ENCODE measurements at regions not wholly inside any gene's neighbourhood (a gene's known extent, or its start where the extent isn't known, plus 50 kb on each side); places are given as distances from the start of the nearest gene placed in this dataset.

DNA sequence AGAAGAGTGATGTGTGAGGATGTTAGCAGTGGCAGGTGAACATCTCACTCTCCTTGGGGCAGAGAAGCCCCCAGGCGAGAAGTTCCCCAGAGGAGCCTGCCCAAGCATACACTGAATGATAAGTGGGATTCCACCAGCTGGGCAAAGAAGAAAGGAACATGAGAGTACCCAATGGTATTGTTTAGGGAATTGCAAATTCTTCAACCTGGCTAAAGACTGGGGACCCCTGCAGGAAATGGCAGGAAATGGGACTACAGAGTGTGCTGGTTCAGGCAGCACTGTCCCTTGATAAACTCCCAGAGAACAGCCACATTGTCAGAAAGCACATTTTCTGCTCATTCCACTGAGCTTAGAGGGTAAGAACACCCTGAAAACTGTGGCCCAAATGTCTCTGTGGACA, 121.3 kb downstream of the RPS29 start:
- no peak for DNase-seq (ENCODE audit: low spot score)

DNA sequence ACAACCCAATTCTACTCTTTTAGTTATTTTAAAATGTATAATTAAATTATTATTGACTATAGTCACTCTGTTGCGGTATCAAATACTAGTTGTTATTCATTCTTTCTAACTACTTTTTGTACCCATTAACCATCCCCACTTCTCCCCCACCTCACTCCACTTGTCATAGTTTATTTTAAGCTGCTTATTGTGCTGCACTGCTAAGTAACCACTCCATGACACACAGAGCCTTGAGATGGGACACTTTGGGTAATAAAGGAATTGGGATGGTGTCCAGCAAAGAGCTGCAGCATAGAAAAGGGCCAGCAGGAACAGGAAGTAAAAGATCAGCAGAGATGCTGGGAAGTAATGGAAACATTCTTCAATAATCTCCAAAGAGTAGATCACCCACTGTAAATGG, 123.0 kb downstream of the RPS29 start:
- DNase-seq (ENCODE audit: low spot score) = no peak

DNA sequence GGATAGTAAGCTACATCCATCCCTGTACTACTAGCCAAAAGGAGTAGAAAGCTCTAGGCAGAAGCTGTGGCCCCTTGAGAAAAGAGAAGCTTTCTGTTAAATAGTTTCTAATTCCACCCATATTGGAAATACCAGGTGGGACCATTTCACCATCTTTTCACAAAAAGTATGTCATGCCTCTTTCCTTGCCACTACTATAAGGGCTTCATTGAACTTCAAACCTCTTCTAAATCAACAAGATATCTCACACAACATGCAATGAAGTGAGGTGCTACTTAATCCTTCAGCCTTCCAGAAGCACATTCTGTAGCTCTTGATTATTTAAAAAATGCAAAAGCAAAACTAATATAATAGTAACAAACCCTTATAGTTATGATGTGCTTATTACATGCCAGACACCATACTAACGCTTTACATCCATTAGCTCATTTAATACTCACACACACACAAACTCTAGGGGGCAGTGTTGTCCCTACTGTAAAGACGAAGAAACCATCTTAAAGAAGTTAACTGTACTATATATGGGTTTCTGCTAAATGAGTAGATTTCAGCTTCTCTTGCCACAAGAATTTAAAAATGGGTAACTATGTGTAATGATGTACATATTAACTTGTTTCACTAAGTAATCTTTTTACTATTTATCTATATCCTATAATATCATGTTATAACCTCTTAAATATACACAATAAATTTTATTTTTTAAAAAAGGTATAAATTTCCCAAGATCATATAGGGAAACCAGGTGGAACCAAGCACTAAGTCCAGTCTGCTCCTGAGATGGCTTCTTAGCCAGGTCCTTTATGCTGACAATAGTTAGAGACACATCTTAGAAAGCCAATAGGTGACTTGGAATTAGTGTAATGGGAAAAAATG, 124.4 kb downstream of the RPS29 start:
- DNase-seq (ENCODE audit: low spot score) = peak; percentile 65

DNA sequence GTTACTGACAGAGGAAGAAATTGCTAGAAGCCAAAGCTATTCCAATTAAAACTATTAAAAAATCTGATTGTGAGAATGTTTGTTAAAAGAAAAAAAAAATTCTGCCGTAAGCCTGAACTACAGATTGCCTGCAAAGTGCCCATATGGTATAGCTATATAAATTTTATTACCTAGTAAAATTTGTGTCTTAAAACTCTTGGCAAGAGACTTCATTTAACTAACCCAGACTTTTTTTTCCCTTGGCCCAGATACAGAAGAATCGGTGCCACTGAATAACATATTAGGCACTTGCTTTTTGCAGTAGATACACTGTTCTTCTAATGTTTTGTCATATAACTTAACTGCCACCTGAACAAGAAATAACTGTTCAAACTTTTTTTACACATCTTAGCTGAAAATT, 125.5 kb downstream of the RPS29 start:
- DNase-seq (ENCODE audit: low spot score) = no peak

DNA sequence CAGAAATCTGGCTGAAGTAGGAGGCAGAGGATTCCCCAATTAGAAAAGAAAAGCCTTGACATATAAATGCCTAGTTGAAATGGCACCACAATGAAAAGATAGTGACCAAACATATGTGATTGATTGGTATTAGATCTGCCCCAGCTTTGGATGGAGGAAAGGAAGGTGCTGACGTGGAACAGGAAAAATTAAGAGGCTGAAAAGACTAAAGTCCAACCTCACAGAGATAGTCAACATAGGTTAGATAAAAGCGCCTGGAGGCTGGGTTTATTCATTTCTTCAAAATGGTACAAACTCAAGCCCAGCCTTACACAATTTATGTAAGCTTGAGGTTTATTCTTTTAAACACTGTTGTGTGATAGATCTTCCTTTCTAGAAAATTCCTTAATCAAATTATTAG, 129.6 kb downstream of the RPS29 start:
- no peak for DNase-seq (ENCODE audit: low spot score)

DNA sequence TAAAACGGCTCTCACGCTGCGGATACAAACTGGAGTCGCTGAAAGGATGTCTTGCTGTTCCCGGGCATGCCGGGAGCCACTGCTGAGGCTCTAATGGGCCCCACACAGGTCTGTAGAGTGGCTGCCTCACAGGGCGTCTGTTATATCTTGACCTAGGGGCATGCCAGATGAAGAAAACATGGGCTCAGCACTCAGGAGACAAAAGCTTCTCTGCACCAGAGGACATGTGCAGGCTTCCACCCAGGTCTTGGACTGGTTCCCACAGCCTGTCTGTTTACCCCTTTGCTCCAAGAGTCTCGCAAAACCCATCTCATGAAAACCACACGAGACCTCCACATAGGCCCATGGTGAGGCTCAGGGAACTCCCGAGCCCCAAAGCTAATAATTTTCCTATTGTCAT, 134.2 kb downstream of the RPS29 start:
- no peak for DNase-seq (ENCODE audit: low spot score)

DNA sequence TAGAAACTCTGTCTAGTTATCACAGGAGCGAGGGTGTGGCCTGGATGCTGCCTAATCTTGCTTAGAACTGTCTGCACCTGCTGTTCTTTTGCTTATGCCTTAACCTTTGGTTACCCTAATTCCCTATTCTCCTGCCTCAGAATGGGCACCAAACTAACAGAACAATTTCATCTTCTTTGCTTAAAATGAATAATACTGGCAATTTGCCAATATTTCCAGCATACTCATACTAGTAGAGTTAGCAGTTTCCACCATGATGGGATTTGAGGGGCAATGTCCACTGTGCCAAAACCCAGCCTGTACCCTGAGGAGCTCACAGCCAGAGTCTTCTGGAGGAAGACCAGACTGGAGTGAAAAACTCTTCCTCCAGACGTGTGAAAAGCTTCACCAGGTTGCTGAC, 136.4 kb downstream of the RPS29 start:
- no peak for DNase-seq (ENCODE audit: low spot score)

DNA sequence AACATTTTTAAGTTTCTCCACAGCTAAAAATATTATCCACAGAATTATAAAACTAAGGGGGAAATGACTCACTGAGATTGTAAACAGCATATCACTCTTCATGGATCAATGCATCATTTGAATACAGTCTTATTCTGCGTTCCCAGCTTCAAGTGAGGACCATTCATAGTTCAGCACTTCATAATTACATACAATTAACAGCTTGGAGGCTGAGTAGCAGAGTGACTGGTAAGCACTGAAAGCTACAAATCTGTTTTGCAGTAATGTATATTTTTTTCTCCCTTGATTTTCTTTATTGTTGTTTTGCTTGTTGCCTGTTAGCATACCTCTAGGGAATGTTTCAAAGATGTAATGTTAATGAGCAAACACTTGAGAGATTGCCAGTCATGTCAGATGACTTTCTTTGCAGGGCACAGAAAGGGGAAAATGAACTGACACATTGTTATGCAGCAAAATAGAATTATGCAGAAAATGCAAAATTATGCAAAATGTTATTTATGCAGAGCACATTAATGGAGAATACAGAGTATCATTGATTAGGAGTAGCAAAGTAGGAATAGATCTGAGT, 138.6 kb downstream of the RPS29 start:
- DNase-seq (ENCODE audit: low spot score) = no peak

DNA sequence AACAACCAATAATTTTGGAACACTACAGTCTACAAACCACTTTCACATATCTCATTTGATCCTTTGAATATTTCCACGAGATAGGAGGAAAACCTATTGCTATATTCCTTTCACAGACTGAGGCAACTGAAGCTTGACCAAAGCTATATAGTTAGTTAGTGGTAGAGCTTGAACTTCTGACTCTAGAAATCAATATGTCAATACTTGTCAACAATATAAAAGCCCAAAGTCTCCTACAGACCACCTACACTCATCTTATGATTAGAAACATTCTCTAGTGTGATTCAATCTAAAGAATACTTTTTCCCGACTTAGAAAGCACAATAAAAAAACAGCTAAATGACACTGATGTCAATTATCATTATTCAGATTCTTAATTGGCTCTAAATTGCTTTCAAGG, 139.4 kb downstream of the RPS29 start:
- no peak for DNase-seq (ENCODE audit: low spot score)

DNA sequence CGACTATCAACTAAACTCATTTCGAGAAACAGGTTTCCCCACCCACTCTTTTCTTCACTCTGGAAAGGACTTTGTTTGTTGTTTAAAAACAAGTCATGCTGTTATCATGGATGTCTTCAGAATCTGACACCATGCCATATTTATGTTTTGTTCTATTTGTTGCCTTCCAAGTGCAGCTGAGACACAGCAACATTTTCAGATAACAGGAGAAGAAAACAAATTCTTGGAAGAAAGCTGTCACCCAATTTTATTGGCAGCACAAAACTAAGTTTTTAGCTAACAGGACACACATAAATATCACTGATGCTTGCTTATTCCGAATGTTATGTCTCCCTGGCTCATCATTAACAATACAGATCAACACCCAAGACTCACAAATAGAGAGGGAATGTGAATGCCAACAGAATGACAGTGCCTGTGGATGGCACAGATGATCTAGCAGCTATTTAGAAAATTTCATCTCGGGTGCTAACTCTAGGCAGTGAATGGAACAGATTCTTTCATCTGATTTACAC, 147.9 kb downstream of the RPS29 start:
- DNase-seq (ENCODE audit: low spot score) = no peak

DNA sequence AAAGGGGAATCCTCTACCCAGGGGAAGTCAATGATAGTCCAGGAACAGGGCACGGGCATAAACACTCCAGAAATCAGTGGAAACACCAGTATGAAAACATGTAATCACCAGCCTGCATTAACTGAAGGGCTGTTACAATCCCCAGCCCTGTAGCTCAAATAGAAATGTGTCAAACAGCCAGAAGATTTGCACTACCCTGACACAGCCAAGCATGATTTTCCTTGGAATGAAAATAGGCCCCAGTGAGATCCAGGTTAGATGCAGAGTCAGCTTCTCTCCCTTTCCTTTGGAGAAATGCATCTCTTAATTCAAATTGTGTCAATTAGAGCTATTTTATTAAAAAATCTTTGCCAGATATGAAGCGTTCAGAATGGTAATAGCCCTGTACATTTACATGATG, 158.1 kb downstream of the RPS29 start:
- no peak for DNase-seq (ENCODE audit: low spot score)

DNA sequence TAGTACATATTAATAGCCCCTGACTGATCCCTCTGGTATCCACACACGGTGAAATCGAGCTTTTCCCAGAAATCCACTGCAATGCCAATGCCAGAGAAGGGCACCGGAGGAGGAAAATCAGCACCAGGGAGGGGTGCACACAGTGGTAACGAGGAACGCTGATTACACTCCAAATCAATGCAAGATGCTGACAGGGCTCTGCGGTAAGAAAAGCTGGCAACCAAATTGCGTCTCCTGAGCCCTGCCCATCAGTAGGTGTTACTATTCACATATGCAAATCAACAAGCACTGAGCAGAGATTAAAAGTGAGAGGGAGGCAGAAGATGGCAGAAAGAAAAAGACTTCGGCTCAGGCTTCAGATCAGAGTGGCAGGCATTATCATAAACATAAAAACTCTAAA, 159.1 kb downstream of the RPS29 start:
- no peak for DNase-seq (ENCODE audit: low spot score)

DNA sequence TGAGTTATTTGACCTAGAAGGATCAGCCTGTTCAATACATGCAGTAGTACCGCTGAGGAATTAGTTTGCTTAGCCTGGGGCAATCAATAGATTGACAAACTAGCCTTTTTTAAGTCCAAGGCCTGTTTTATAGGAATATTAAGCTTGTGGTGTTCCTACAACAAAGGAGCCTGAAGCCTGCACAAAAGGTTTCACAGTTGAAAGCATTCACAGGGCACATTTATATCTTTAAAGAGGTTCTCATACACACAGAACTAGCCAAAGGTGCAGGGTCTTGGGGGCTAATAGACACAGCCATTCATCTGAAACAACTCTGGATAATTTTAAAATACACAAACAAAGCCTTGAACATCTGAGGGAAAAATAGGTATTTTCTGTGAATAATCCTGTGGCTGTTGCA, 160.3 kb downstream of the RPS29 start:
- DNase-seq (ENCODE audit: low spot score) = no peak

DNA sequence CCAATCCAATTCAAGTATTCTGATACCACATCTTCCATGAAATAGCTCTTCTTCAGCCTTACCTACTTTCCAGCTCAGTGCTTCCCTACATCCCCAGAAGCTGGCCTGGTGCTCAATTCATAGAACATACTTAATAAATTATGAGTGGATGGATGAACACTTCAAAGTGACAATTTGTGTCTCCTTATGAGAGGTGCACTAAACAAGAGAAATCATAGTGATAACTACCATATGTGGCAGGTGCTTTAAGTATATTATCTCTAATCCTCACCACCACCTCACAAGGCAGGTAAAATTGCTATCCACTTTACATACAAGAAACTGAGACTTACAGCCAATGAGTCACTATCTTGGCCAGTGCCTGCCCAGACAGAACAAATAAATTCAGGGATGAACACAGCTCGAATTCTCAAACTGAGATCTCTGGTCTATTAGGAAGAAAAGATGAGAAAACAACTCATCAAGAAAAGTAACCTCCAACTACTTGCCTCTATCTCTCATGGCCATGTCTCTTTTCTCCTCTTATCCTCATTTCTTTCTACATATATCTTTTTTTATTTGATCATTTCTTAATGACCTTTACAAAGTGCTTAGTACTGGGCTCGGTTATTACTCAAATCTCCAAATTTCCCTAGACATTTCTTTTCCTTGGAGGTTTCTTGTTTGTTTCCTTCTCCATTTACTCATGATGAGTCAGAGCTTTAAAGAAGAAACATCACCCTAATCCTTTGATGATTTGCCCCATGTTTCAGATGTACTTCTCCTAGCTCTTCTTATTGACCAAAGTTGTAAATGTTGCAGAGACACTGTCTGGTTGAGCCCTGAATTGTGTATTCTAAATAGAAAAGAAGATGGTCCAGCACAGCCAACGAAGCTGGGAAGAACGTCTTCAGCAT, 161.5 kb downstream of the RPS29 start:
- DNase-seq (ENCODE audit: low spot score) = no peak

DNA sequence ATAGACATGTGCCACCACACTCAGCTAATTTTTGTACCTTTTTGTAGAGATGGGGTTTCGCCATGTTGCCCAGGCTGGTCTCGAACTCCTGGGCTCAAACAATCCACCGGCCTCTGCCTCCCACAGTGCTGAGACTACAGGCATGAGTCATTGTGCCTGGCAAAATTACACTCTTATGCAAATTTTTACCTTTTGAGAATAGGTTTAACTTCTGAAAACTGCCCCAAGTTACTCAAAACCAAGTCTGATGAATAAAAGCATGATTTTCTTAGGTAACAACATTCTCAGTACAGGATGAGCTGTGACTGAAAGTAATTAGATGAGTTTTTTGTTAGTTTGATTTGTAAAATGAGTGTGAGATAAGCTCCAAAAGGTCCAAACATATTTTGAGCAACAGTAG, 166.0 kb downstream of the RPS29 start:
- no peak for DNase-seq (ENCODE audit: low spot score)

DNA sequence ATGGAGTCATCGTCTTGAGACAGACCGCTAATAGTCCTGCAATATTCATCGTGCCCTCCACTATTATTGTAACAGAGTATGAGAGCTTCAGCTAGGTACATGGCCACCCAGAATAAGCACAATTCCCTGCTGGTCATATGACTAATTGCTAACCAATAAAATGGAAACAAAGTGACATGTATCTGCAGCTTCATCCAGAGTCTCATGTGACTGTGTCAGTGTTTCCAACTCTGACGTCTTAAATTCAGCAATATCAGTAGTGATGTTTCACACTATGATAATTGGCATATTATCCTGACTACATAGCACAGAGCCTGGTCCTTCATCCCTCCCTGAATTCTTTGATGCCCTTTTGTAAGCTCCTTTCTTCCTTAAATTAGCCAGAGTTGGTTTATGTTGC, 167.4 kb downstream of the RPS29 start:
- no peak for DNase-seq (ENCODE audit: low spot score)

DNA sequence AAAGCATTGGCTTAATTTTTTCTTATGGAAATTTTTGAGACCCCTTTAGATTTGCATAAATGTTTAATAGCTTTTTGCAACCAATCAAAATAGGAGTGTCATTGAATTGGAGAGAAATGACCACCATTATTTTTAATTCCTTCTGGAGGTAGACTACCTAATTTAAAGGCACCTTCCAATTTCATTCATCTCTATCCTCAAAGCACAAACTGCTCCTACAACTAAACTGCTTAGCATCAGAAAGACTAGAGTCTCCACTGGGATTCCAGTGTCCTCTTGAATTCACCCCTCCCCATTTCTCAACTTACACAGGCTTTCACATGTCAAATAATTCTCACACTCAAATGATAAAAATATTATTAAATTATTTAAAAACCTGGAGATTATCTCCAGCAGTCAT, 168.4 kb downstream of the RPS29 start:
- DNase-seq (ENCODE audit: low spot score) = no peak

DNA sequence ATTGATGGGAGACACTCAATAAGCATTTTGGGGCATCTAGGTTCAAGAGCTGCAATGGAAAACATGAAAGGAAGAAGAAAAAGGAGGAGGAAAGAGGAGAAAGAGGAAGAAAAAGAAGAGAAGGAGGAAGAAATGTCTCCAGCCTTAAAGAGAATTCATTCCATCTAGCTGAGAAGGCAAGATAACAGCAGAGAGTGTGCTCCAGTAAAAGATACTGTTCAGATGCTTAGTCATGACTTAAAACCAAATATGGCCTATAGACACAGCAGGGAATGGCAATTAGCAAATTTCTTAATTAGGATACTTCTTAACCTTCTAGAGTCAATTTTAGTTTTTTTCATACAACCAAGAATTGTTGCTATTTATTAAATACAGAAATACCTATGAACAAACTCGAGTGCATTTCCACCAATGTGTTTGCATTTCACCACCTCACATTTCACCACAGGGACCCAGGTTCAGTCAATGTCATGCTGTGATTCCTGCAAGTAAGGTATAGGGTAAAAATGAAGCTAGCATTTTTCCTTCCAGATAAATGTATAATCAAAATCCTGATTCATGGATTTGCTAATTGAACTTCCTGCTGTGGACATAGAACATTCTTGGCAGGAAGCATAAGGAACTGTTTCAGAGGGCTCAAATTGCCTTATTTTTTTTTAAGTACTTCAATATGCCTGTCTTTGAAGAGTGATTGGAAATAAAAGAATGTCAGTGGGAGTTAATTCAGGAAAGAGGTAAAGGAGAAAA, 177.8 kb downstream of the RPS29 start:
- no peak for DNase-seq (ENCODE audit: low spot score)

DNA sequence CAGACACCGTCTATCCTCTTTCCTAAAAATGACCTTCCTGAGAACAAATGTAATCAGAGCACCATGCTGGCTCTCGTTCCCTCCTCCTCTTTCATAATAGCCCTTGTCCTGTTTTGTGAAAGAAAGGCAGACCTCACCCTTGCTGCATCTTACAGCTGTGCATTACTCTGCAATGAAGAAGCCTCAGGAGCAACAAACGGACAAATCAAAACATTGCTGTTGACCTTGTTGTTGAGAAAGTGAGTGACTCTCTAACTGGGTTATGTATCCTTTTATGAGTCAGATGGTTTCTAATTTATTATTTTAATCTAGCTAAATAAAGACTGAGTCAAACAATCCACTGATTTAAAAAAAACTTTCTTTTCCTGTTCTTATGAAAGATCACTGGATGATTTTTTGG, 180.9 kb downstream of the RPS29 start:
- DNase-seq (ENCODE audit: low spot score) = no peak

DNA sequence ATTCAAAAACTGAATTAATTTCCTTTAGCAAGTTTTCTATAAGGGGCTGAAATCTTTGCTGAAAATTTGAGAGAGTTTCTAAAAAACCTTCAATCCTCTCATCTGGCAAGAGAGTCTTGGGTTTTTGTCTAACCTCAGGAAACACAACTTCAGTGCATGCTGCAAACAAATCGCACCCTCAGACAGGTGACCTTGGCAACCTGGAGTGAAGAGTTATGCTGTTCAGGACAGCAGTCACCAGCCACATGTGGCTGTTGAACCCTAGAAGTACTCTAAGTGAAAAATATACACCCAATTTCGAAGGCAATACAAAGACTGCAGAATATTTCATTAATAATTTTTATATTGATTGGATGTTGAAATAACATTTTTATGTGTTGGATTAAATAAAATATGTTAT, 184.8 kb downstream of the RPS29 start:
- no peak for DNase-seq (ENCODE audit: low spot score)

DNA sequence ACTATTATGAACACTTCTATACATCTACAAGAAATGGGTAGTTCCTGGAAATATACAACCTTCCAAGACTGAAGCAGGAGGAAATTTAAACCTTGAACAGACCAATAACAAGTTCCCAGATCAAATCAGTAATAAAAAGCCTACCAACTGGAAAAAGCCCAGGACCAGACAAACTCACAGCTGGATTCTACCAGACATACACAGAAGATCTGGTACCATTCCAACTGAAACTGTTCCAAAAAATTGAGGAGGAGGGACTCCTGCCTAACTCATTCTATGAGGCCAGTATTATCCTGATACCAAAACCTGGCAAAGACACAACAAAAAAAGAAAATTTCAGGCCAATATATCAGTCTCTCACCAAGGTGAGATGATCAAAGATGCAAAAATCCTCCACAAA, 189.4 kb downstream of the RPS29 start:
- DNase-seq (ENCODE audit: low spot score) = no peak

DNA sequence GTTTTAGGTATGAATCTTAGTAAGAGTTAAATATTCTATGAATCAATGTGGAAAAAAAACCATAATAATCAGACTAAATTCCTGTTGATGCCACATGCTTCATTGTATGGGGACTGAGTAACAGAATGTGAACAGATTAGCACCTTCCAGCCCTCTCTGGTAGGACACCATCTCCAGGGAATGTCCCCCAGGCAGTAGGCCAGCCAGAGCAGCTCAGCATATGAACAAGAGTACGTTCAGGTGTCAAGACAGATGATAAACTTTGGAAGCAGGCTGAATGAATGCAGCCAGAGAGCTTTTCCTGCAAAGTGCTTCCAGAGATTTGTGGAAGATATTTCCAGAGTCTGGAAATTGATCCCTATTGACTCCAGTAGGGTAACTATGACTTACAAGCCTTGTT, 204.4 kb downstream of the RPS29 start:
- DNase-seq (ENCODE audit: low spot score) = no peak
